GM23248 (cell line): ENCODE measurements at regions not wholly inside any gene's neighbourhood (a gene's known extent, or its start where the extent isn't known, plus 50 kb on each side); places are given as distances from the start of the nearest gene placed in this dataset.

ENCODE experiments used
- DNase-seq: peaks from one replicate; pipeline ENCODE4 v3.0.0-alpha.2; 2015
- H2AFZ ChIP-seq: fragments of 200-600 bp; sonication (generic); 2 replicates; pipeline ENCODE4 v1.6.1; 2016; ENCODE audit warnings: antibody characterized with exemption
- H3F3A ChIP-seq: fragments of 200-600 bp; sonication (generic); 2 replicates; pipeline ENCODE4 v1.6.1; 2016; ENCODE audit warnings: mild to moderate bottlenecking, antibody characterized with exemption, mixed run types; ENCODE audit not compliant: insufficient read depth
- H3K27ac ChIP-seq: fragments of 200-600 bp; sonication (generic); 2 replicates; pipeline ENCODE4 v1.5.1; 2016; ENCODE audit warnings: mild to moderate bottlenecking
- H3K27me3 ChIP-seq: fragments of 200-600 bp; sonication (generic); replicated peaks from 2 replicates; pipeline ENCODE4 v1.6.1; 2016; ENCODE audit warnings: mild to moderate bottlenecking; ENCODE audit not compliant: insufficient read depth
- H3K36me3 ChIP-seq: fragments of 200-600 bp; sonication (generic); 2 replicates; pipeline ENCODE4 v1.6.1; 2016; ENCODE audit warnings: low read depth, mild to moderate bottlenecking
- H3K4me1 ChIP-seq: fragments of 200-600 bp; sonication (generic); 2 replicates; pipeline ENCODE4 v1.6.1; 2016; ENCODE audit warnings: mild to moderate bottlenecking; ENCODE audit not compliant: insufficient read depth
- H3K4me2 ChIP-seq: fragments of 200-600 bp; sonication (generic); one replicate; pipeline ENCODE4 v1.6.1; 2016; ENCODE audit warnings: mild to moderate bottlenecking; ENCODE audit not compliant: unreplicated experiment
- H3K4me3 ChIP-seq: fragments of 200-600 bp; sonication (generic); 2 replicates; pipeline ENCODE4 v1.5.1; 2016; ENCODE audit warnings: mild to moderate bottlenecking
- H3K79me2 ChIP-seq: fragments of 200-600 bp; sonication (generic); 2 replicates; pipeline ENCODE4 v1.6.1; 2016; ENCODE audit warnings: mild to moderate bottlenecking; ENCODE audit not compliant: insufficient read depth
- H3K9ac ChIP-seq: fragments of 200-600 bp; sonication (generic); 2 replicates; pipeline ENCODE4 v1.6.1; 2016; ENCODE audit warnings: mild to moderate bottlenecking
- H3K9me2 ChIP-seq: fragments of 200-600 bp; sonication (generic); 2 replicates; pipeline ENCODE4 v1.6.1; 2016; ENCODE audit warnings: mixed run types, mild to moderate bottlenecking, moderate library complexity; ENCODE audit not compliant: insufficient read depth
- H3K9me3 ChIP-seq: fragments of 200-600 bp; sonication (generic); one replicate; pipeline ENCODE4 v1.6.1; 2017; ENCODE audit warnings: low read depth
- H4K20me1 ChIP-seq: fragments of 200-600 bp; sonication (generic); 2 replicates; pipeline ENCODE4 v1.6.0; 2016; ENCODE audit not compliant: insufficient read depth
- EZH2 ChIP-seq: fragments of 200-600 bp; sonication (generic); IDR thresholded peaks from 2 replicates; pipeline ENCODE4 v1.6.1; 2018; ENCODE audit warnings: antibody characterized with exemption, mild to moderate bottlenecking; ENCODE audit not compliant: insufficient read depth, poor library complexity, severe bottlenecking
- EZH2phosphoT487 ChIP-seq: fragments of 200-600 bp; sonication (generic); IDR thresholded peaks from 2 replicates; pipeline ENCODE4 v1.6.1; 2018; ENCODE audit warnings: antibody characterized with exemption, moderate library complexity, mild to moderate bottlenecking, low read depth; ENCODE audit not compliant: insufficient read depth
- WGBS, 2 experiments: methylation state at CpG; one replicate each; pipeline ENCODE4 v1.1.6; 2015 to 2017; ENCODE audit warnings: low lambda C conversion rate in 2 of 2, low coverage in 1 of 2; ENCODE audit errors: missing lambda C conversion rate in 2 of 2; 5-methylcytosine and 5-hydroxymethylcytosine counted together
- in situ Hi-C: fragments of 300-500 bp; cut with MboI; formaldehyde crosslinking; loops from 2 replicates; pipeline ENCODE4 v1.15.0; 2020

DNA sequence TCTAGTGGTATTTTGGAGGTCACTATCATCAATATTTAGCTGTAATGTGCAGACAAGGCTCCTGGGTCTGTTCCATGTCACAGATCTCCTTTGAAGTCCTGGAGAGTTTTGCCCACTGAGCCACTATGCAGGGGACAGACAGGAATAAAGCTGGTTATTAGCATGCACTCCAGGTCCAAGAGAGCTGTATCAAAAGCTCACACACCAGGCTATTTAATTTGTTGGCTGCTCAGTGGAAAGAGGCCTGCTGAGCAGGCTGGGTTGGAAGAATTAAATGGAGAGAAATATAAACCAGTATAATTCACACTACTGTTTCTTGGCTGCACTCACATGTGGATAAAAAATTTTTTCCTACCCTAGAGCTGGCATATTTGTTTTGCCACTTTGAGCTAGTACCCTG, 113.8 kb upstream of the TAF11L2 start:
- H3K27me3 ChIP-seq = no peaks in the 10 kb centered on the region
- in situ Hi-C loops = no loop called here
- no peak overlapping the region for H3K27ac ChIP-seq
- H3K4me2 ChIP-seq = no peak overlapping the region
- 0 out of 2 replicates have a peak, but pooled peaks cover under 1% of the 10 kb centered on the region for H3F3A ChIP-seq
- no peak overlapping the region for H2AFZ ChIP-seq
- no peak for TF ChIP-seq EZH2
- TF ChIP-seq EZH2phosphoT487 = no peak
- H4K20me1 ChIP-seq = no peaks in the 10 kb centered on the region
- no peaks in the 10 kb centered on the region for H3K79me2 ChIP-seq
- no peaks in the 10 kb centered on the region for H3K9me3 ChIP-seq
- H3K36me3 ChIP-seq = no peaks in the 10 kb centered on the region
- peaks cover 10% of the 10 kb centered on the region for H3K4me1 ChIP-seq
- H3K4me3 ChIP-seq = no peak overlapping the region
- H3K9ac ChIP-seq = no peak overlapping the region
- no peak for DNase-seq
- no peaks in the 10 kb centered on the region for H3K9me2 ChIP-seq

- H3K4me3 ChIP-seq = no peak overlapping the region
- H3K27me3 ChIP-seq = no peaks in the 10 kb centered on the region
- 91 to 96% methylated on average over 1 of the region's 1 CpG for WGBS, 2 experiments
- H3K9me2 ChIP-seq = no peaks in the 10 kb centered on the region; the same call in 1 of the 2 replicates
- no peak overlapping the region for H2AFZ ChIP-seq
- no peak overlapping the region for H3K4me2 ChIP-seq
- no peaks in the 10 kb centered on the region for H3K4me1 ChIP-seq
- no peaks in the 10 kb centered on the region for H4K20me1 ChIP-seq
- no peak for TF ChIP-seq EZH2phosphoT487
- no peak for TF ChIP-seq EZH2
- no peaks in the 10 kb centered on the region for H3F3A ChIP-seq
- no peaks in the 10 kb centered on the region for H3K9me3 ChIP-seq
- H3K9ac ChIP-seq = no peak overlapping the region
- H3K79me2 ChIP-seq = no peaks in the 10 kb centered on the region
- H3K36me3 ChIP-seq = no peaks in the 10 kb centered on the region
- H3K27ac ChIP-seq = no peak overlapping the region
- no peak for DNase-seq
- in situ Hi-C loops = no loop called here
These were observed 109.3 kb upstream of the TAF11L2 start for GRCh38 chr5:17388717-17389116.

DNA sequence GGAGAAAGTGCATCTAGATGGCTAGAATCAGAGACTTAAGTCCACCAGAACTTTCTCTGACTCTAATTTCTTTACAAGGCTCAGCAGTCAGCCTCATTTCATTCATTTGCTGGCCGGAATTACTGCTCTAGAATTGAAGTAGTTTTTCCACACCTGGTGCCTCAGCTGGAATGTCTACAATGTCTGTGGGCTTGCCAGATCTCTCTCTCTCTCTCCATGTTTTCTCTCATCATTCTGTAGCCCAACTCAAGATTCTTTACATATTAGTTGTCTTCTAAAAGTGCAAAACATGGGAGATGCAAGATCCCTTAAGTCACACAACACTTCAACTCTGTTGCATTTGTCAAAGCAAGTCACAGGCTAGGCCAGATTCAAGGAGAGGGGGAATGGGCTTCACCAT, 103.9 kb upstream of the TAF11L2 start:
- Histone ChIP-seq H3K27me3 (no peaks in the 10 kb centered on the region), H3K79me2 (no peaks in the 10 kb centered on the region), H4K20me1 (no peaks in the 10 kb centered on the region), H3K4me3 (no peak overlapping the region), H3K9ac (no peak overlapping the region), H3K36me3 (no peaks in the 10 kb centered on the region), H3K9me3 (no peaks in the 10 kb centered on the region), H3K9me2 (no peaks in the 10 kb centered on the region; the same call in 1 of the 2 replicates), H3K27ac (no peak overlapping the region), H3F3A (peaks cover 15% of the 10 kb centered on the region), H3K4me2 (no peak overlapping the region), H3K4me1 (peaks cover 13% of the 10 kb centered on the region), H2AFZ (no peak overlapping the region)
- TF ChIP-seq EZH2 = no peak
- no peak for TF ChIP-seq EZH2phosphoT487
- in situ Hi-C loops = no loop called here
- 71 to 95% methylated on average over 1 of the region's 1 CpG for WGBS, 2 experiments
- no peak for DNase-seq

GRCh38 chr5:17395106-17395880, 102.7 kb upstream of the TAF11L2 start:
- no peak for DNase-seq
- H2AFZ ChIP-seq = no peak overlapping the region
- no peaks in the 10 kb centered on the region for H4K20me1 ChIP-seq
- H3K36me3 ChIP-seq = no peaks in the 10 kb centered on the region
- WGBS, 2 experiments = 79 to 81% methylated on average over 5 of the region's 5 CpGs
- H3K27ac ChIP-seq = no peak overlapping the region
- H3K9ac ChIP-seq = no peak overlapping the region
- H3K9me3 ChIP-seq = no peaks in the 10 kb centered on the region
- H3K4me3 ChIP-seq = no peak overlapping the region
- TF ChIP-seq EZH2 = no peak
- no peak for TF ChIP-seq EZH2phosphoT487
- in situ Hi-C loops = no loop called here
- H3K4me2 ChIP-seq = no peak overlapping the region
- H3K4me1 ChIP-seq = peaks cover 14% of the 10 kb centered on the region
- no peaks in the 10 kb centered on the region for H3K79me2 ChIP-seq
- no peaks in the 10 kb centered on the region for H3K27me3 ChIP-seq
- H3F3A ChIP-seq = peaks cover 19% of the 10 kb centered on the region
- H3K9me2 ChIP-seq = no peaks in the 10 kb centered on the region; the same call in 1 of the 2 replicates

DNA sequence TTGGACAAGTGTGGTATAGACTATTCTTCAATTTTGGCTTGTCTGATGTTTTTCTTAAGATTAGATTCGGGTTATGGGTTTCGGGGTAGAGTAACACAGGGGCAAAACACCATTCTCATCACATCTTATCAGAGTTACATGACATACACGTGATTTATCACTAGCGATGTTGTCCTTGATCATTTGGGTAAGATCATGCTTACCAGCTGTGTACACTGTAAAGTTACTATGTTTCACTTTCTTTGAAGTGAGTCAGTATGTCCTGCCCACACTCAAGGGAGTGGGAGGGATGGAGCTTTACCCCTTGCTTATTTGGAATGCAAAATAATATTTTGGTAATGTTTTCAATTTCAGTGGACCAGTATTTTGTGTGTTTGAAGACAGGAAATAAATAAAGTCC, 101.8 kb upstream of the TAF11L2 start:
- in situ Hi-C loops = no loop called here
- Histone ChIP-seq H3K36me3 (no peaks in the 10 kb centered on the region), H3K9ac (no peak overlapping the region), H3K4me3 (no peak overlapping the region), H2AFZ (no peak overlapping the region), H3K9me3 (no peaks in the 10 kb centered on the region), H3F3A (peaks cover 19% of the 10 kb centered on the region), H3K79me2 (no peaks in the 10 kb centered on the region), H3K27ac (no peak overlapping the region), H3K27me3 (no peaks in the 10 kb centered on the region), H4K20me1 (no peaks in the 10 kb centered on the region), H3K9me2 (no peaks in the 10 kb centered on the region; the same call in 1 of the 2 replicates), H3K4me2 (no peak overlapping the region), H3K4me1 (peaks cover 14% of the 10 kb centered on the region)
- no peak for TF ChIP-seq EZH2
- TF ChIP-seq EZH2phosphoT487 = no peak
- peak; percentile 22 for DNase-seq
- 90 to 95% methylated on average over 4 of the region's 4 CpGs for WGBS, 2 experiments
